IMR-90 (cell line): ENCODE measurements at regions not wholly inside any gene's neighbourhood (a gene's known extent, or its start where the extent isn't known, plus 50 kb on each side); places are given as distances from the start of the nearest gene placed in this dataset.

Source experiments
- ATAC-seq: fragments of 200-7000 bp; cut with Tn5 transposase; 2 replicates; pipeline ENCODE4 v1.9.1; 2020; ENCODE audit warnings: low read depth, mild to moderate bottlenecking, moderate library complexity
- BruUV-seq: library from RNA; stranded (reverse); fragments of 400-500 nt; replicated peaks from 2 replicates; lab custom pipeline; 2021; lab: Mats Ljungman, UMichigan
- CTCF ChIA-PET: fragments of 300-600 bp; formaldehyde crosslinking; extraction: SDS; loops from one replicate; lab custom pipeline; 2021; ENCODE audit warnings: antibody characterized with exemption; lab: Yijun Ruan, JAX
- POLR2A ChIA-PET: fragments of 300-600 bp; sonication (Branson Sonifier 250); formaldehyde crosslinking; loops from one replicate; lab custom pipeline; 2022; ENCODE audit warnings: antibody characterized with exemption; ENCODE audit not compliant: unreplicated experiment; lab: Charles Lee
- DNase-seq: peaks from one replicate; pipeline ENCODE4 v3.0.0; 2013
- H2AFZ ChIP-seq: replicated peaks from 2 replicates; pipeline ENCODE3; 2013; ENCODE audit warnings: low read length, mild to moderate bottlenecking; ENCODE audit not compliant: poor library complexity
- H2AK5ac ChIP-seq: 2 replicates; pipeline ENCODE4 v1.6.1; 2013; ENCODE audit warnings: low read depth, low read length, inconsistent platforms
- H2AK9ac ChIP-seq: replicated peaks from 2 replicates; pipeline ENCODE3; 2013; ENCODE audit warnings: mild to moderate bottlenecking, low read depth, low read length, moderate library complexity; ENCODE audit not compliant: poor library complexity
- H2BK120ac ChIP-seq: 2 replicates; pipeline ENCODE4 v1.6.1; 2013; ENCODE audit warnings: low read depth, low read length, inconsistent platforms
- H2BK15ac ChIP-seq: 3 replicates; pipeline ENCODE4 v1.6.1; 2013; ENCODE audit warnings: low read depth, low read length, inconsistent platforms
- H2BK20ac ChIP-seq: 2 replicates; pipeline ENCODE4 v1.6.1; 2013; ENCODE audit warnings: low read depth, mild to moderate bottlenecking, inconsistent platforms, low read length, moderate library complexity
- H2BK5ac ChIP-seq: 2 replicates; pipeline ENCODE4 v1.6.1; 2013; ENCODE audit warnings: mild to moderate bottlenecking, low read depth, low read length, inconsistent platforms; ENCODE audit not compliant: poor library complexity, severe bottlenecking
- H3K14ac ChIP-seq: replicated peaks from 2 replicates; pipeline ENCODE4 v1.6.1; 2013; ENCODE audit warnings: low read depth, low read length, inconsistent platforms
- H3K18ac ChIP-seq: 2 replicates; pipeline ENCODE4 v1.6.1; 2013; ENCODE audit warnings: low read depth, low read length, control low read depth
- H3K23ac ChIP-seq: 2 replicates; pipeline ENCODE4 v1.6.1; 2013; ENCODE audit warnings: low read depth, low read length, inconsistent platforms
- H3K27ac ChIP-seq: 2 replicates; pipeline ENCODE4 v1.5.1; 2013; ENCODE audit warnings: mild to moderate bottlenecking, control low read depth, low read length; ENCODE audit not compliant: insufficient read depth
- H3K27me3 ChIP-seq: 2 replicates; pipeline ENCODE4 v1.6.1; 2013; ENCODE audit warnings: low read length; ENCODE audit not compliant: control insufficient read depth, insufficient read depth
- H3K36me3 ChIP-seq: 2 replicates; pipeline ENCODE4 v1.6.1; 2013; ENCODE audit warnings: low read length, mixed read lengths; ENCODE audit not compliant: control insufficient read depth, insufficient read depth
- H3K4ac ChIP-seq: 2 replicates; pipeline ENCODE4 v1.6.1; 2013; ENCODE audit warnings: low read depth, low read length, inconsistent platforms
- H3K4me1 ChIP-seq: 2 replicates; pipeline ENCODE4 v1.6.1; 2013; ENCODE audit warnings: low read length, mixed read lengths; ENCODE audit not compliant: control insufficient read depth, insufficient read depth
- H3K4me2 ChIP-seq: 2 replicates; pipeline ENCODE4 v1.6.1; 2013; ENCODE audit warnings: low read depth, mild to moderate bottlenecking, control low read depth, low read length, moderate library complexity
- H3K4me3 ChIP-seq: 2 replicates; pipeline ENCODE4 v1.5.1; 2013; ENCODE audit warnings: low read depth, mild to moderate bottlenecking, control low read depth, low read length, moderate library complexity; ENCODE audit not compliant: insufficient read depth
- H3K56ac ChIP-seq: 2 replicates; pipeline ENCODE4 v1.6.1; 2013; ENCODE audit warnings: low read length, inconsistent platforms; ENCODE audit not compliant: insufficient read depth; ENCODE audit errors: extremely low read depth
- H3K79me1 ChIP-seq, 2 experiments: 2 replicates each; pipeline ENCODE4 v1.6.1; 2013; ENCODE audit warnings: low read length in 2 of 2, inconsistent platforms in 1 of 2, low read depth in 1 of 2
- H3K9ac ChIP-seq: 2 replicates; pipeline ENCODE4 v1.6.1; 2013; ENCODE audit warnings: low read depth, low read length, control low read depth
- H3K9me1 ChIP-seq: 2 replicates; pipeline ENCODE4 v1.6.1; 2013; ENCODE audit warnings: low read length, inconsistent platforms; ENCODE audit not compliant: insufficient read depth
- H3K9me3 ChIP-seq: 2 replicates; pipeline ENCODE4 v1.6.1; 2013; ENCODE audit warnings: low read length; ENCODE audit not compliant: control insufficient read depth, insufficient read depth
- H4K20me1 ChIP-seq: 2 replicates; pipeline ENCODE4 v1.6.1; 2013; ENCODE audit warnings: low read length, inconsistent platforms; ENCODE audit not compliant: insufficient read depth
- H4K5ac ChIP-seq: 2 replicates; pipeline ENCODE4 v1.6.1; 2013; ENCODE audit warnings: mild to moderate bottlenecking, low read depth, low read length, control low read depth
- H4K8ac ChIP-seq, 2 experiments: 2 replicates each; pipeline ENCODE4 v1.6.1; 2013; ENCODE audit warnings: low read depth in 2 of 2, low read length in 2 of 2, control low read depth in 1 of 2, inconsistent platforms in 1 of 2
- H4K91ac ChIP-seq: 2 replicates; pipeline ENCODE4 v1.6.1; 2013; ENCODE audit warnings: low read depth, low read length, inconsistent platforms; ENCODE audit not compliant: insufficient read depth
- BHLHE40 ChIP-seq: fragments of 150-350 bp; IDR thresholded peaks from 2 replicates; pipeline ENCODE4 v1.6.1; 2016; ENCODE audit warnings: mild to moderate bottlenecking, low read depth, low read length
- CEBPB ChIP-seq: IDR thresholded peaks from 2 replicates; pipeline ENCODE4 v1.6.1; 2012; ENCODE audit warnings: low read depth, low read length, improper control_type of control experiment
- CHD1 ChIP-seq: IDR thresholded peaks from 2 replicates; pipeline ENCODE4 v1.6.1; 2012; ENCODE audit warnings: low read depth, low read length, improper control_type of control experiment
- CTCF ChIP-seq: conservative IDR thresholded peaks from 2 replicates; pipeline ENCODE4 v1.5.1; 2012; ENCODE audit warnings: mild to moderate bottlenecking, low read depth, low read length, improper control_type of control experiment
- ELK1 ChIP-seq: fragments of 150-350 bp; IDR thresholded peaks from 2 replicates; pipeline ENCODE4 v1.6.1; 2016; ENCODE audit warnings: low read depth, mild to moderate bottlenecking, low read length, moderate library complexity, borderline replicate concordance
- FOS ChIP-seq: fragments of 150-350 bp; IDR thresholded peaks from 2 replicates; pipeline ENCODE4 v1.6.1; 2016; ENCODE audit warnings: low read depth, low read length
- MAFK ChIP-seq: IDR thresholded peaks from 2 replicates; pipeline ENCODE4 v1.6.1; 2012; ENCODE audit warnings: low read depth, low read length, improper control_type of control experiment
- MAZ ChIP-seq: IDR thresholded peaks from 2 replicates; pipeline ENCODE4 v1.6.1; 2012; ENCODE audit warnings: low read depth, mild to moderate bottlenecking, low read length, improper control_type of control experiment, moderate library complexity, borderline replicate concordance
- MXI1 ChIP-seq: IDR thresholded peaks from 2 replicates; pipeline ENCODE4 v1.6.1; 2012; ENCODE audit warnings: low read depth, mild to moderate bottlenecking, low read length, moderate library complexity, borderline replicate concordance
- NFE2L2 ChIP-seq: fragments of 150-350 bp; IDR thresholded peaks from 2 replicates; pipeline ENCODE4 v1.6.1; 2016; ENCODE audit warnings: low read depth, mild to moderate bottlenecking, low read length
- POLR2A ChIP-seq: IDR thresholded peaks from 2 replicates; pipeline ENCODE4 v1.6.1; 2012; ENCODE audit warnings: mild to moderate bottlenecking, low read depth, low read length
- RAD21 ChIP-seq: IDR thresholded peaks from 2 replicates; pipeline ENCODE4 v1.6.1; 2012; ENCODE audit warnings: low read length, improper control_type of control experiment
- RCOR1 ChIP-seq: IDR thresholded peaks from 2 replicates; pipeline ENCODE4 v1.6.1; 2012; ENCODE audit warnings: mild to moderate bottlenecking, low read length, improper control_type of control experiment; ENCODE audit not compliant: insufficient replicate concordance
- RFX5 ChIP-seq: IDR thresholded peaks from 2 replicates; pipeline ENCODE4 v1.8.0; 2012; ENCODE audit warnings: low read depth, mild to moderate bottlenecking, low read length, moderate library complexity
- SMC3 ChIP-seq: fragments of 150-350 bp; IDR thresholded peaks from 2 replicates; pipeline ENCODE4 v1.6.1; 2016; ENCODE audit warnings: low read depth, mild to moderate bottlenecking, antibody characterized with exemption, low read length, moderate library complexity
- USF2 ChIP-seq: fragments of 150-350 bp; IDR thresholded peaks from 2 replicates; pipeline ENCODE4 v1.6.1; 2017; ENCODE audit warnings: mild to moderate bottlenecking, antibody characterized with exemption, low read length, low read depth
- WGBS, 2 experiments: methylation state at CpG; one replicate each; pipeline versions ENCODE4 v1.1.5 to v1.1.7; 2013; ENCODE audit warnings: missing lambda C conversion rate in 2 of 2; ENCODE audit not compliant: insufficient read length in 1 of 2; ENCODE audit errors: extremely low coverage in 2 of 2; 5-methylcytosine and 5-hydroxymethylcytosine counted together
- dilution Hi-C: fragments of 300-500 bp; cut with HindIII; formaldehyde crosslinking; loops from one replicate; pipeline ENCODE4 v1.14.3; 2018; ENCODE audit warnings: low sequenced_read_pairs; ENCODE audit not compliant: unreplicated experiment
- in situ Hi-C: fragments of 300-500 bp; cut with MboI; formaldehyde crosslinking; loops from 3 replicates; pipeline ENCODE4 v1.14.3; 2019; ENCODE audit warnings: low sequenced_read_pairs, inconsistent platforms, mixed read lengths
- intact Hi-C: fragments of 100-400 bp; cut with micrococcal nuclease; formaldehyde crosslinking; loops from 2 replicates; pipeline ENCODE4 v1.10.0; 2022

GRCh38 chr5:2403296-2403695 is 348.2 kb downstream of the IRX2 start:
- no peak for DNase-seq
- Histone ChIP-seq H3K14ac (no peak overlapping the region), H4K8ac (no peak overlapping the region), H2AK5ac (no peak overlapping the region), H3K27ac (no peak overlapping the region), H3K4me1 (no peaks in the 10 kb centered on the region), H3K9me1 (no peaks in the 10 kb centered on the region), H3K36me3 (no peaks in the 10 kb centered on the region), H3K4me2 (no peak overlapping the region), H2AK9ac (no peak overlapping the region), H4K5ac (no peak overlapping the region), H4K20me1 (no peaks in the 10 kb centered on the region), H2AFZ (no peak overlapping the region), H3K18ac (no peak overlapping the region), H3K23ac (no peak overlapping the region), H3K4me3 (no peak overlapping the region), H2BK20ac (no peak overlapping the region), H4K91ac (no peak overlapping the region), H3K27me3 (no peaks in the 10 kb centered on the region), H3K9me3 (peaks cover 21% of the 10 kb centered on the region), H3K79me1 (no peaks in the 10 kb centered on the region), H3K9ac (no peak overlapping the region), H3K4ac (no peak overlapping the region), H3K56ac (no peak overlapping the region), H2BK5ac (no peak overlapping the region), H2BK120ac (no peak overlapping the region), H2BK15ac (no peak overlapping the region)
- no CpG with 5 or more reads among the region's 1 CpG for WGBS, 2 experiments
- dilution Hi-C loops: no loop called here
- intact Hi-C loops: no loop called here
- CTCF ChIA-PET: no interaction called here
- ATAC-seq: no peak
- no peak for TF ChIP-seq USF2
- TF ChIP-seq FOS: no peak
- no peak for TF ChIP-seq CTCF
- no peak for TF ChIP-seq RAD21
- no peak for TF ChIP-seq SMC3
- TF ChIP-seq BHLHE40: no peak
- TF ChIP-seq MAFK: no peak
- no peak for TF ChIP-seq MXI1
- TF ChIP-seq CEBPB: no peak
- no peak for TF ChIP-seq RFX5
- no peak for TF ChIP-seq CHD1
- TF ChIP-seq NFE2L2: no peak
- no peak for TF ChIP-seq MAZ
- no peak for TF ChIP-seq POLR2A
- no peak for TF ChIP-seq RCOR1
- no peak for TF ChIP-seq ELK1
- no TSS peak for BruUV-seq
- POLR2A ChIA-PET: no interaction called here
- in situ Hi-C loops: no loop called here
